ENCODE measurements at regions not wholly inside any gene's neighbourhood (a gene's known extent, or its start where the extent isn't known, plus 50 kb on each side); places are given as distances from the start of the nearest gene placed in this dataset.

DNA sequence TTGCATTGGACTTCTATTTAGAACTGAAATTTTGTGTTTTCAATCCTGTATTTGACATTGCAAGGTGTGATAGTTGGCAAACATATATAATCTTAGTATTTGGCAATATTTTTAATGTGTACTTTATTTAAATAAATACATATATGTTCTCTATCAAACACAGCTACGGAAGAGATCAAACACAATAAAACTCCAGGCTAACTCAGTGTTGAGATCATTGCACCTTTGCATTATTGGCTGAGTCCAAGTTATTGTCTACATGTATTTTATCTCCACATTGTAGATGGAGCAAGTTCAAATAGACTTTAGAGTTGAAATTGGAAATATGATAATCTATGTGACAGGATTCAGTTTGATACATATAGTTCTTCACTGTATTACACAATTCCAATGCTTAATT lies 176.7 kb downstream of the ST6GAL2 start:
- Histone ChIP-seq H3K27ac (no peak overlapping the region), H3K9me3 (no peaks in the 10 kb centered on the region), H3K4me1 (no peaks in the 10 kb centered on the region), H3K36me3 (no peaks in the 10 kb centered on the region), H3K4me3 (no peak overlapping the region), H3K27me3 (no peaks in the 10 kb centered on the region)
- ATAC-seq = no peak
- intact Hi-C loops (cut with DNase I) = no loop called here
- WGBS (ENCODE audit: insufficient coverage, low coverage, low lambda C conversion rate, missing lambda C conversion rate) = 36% methylated on average over 1 of the region's 1 CpG
- TF ChIP-seq, protein P1, sequence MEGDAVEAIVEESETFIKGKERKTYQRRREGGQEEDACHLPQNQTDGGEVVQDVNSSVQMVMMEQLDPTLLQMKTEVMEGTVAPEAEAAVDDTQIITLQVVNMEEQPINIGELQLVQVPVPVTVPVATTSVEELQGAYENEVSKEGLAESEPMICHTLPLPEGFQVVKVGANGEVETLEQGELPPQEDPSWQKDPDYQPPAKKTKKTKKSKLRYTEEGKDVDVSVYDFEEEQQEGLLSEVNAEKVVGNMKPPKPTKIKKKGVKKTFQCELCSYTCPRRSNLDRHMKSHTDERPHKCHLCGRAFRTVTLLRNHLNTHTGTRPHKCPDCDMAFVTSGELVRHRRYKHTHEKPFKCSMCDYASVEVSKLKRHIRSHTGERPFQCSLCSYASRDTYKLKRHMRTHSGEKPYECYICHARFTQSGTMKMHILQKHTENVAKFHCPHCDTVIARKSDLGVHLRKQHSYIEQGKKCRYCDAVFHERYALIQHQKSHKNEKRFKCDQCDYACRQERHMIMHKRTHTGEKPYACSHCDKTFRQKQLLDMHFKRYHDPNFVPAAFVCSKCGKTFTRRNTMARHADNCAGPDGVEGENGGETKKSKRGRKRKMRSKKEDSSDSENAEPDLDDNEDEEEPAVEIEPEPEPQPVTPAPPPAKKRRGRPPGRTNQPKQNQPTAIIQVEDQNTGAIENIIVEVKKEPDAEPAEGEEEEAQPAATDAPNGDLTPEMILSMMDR (IDR thresholded peaks at IDR 0.05) = no peak
- TF ChIP-seq POLR2A (IDR thresholded peaks at IDR 0.05) = no peak
- DNase-seq = no peak

DNA sequence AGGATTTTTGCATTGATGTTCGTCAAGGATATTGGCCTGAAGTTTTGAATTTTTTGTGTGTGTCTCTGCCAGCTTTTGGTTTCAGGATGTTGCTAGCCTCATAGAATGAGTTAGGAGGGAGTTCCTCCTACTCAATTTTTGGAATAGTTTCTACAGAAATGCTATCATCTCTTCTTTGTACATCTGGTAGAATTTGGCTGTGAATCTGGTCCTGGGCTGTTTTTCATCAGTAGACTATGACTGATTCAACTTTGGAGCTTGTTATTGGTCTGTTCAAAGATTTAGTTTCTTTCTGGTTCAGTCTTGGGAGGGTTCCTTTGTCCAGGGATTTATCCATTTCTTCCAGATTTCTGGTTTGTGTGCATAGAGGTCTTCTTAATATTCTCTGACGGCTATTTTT lies 166.7 kb downstream of the ST6GAL2 start:
- H3K27me3 ChIP-seq = no peaks in the 10 kb centered on the region
- ATAC-seq (no peak), DNase-seq (no peak)
- no peak overlapping the region for H3K27ac ChIP-seq
- H3K36me3 ChIP-seq = no peaks in the 10 kb centered on the region
- no peaks in the 10 kb centered on the region for H3K9me3 ChIP-seq
- no peak for TF ChIP-seq POLR2A (IDR thresholded peaks at IDR 0.05)
- TF ChIP-seq, protein P1 (IDR thresholded peaks at IDR 0.05) = no peak
- intact Hi-C loops (cut with DNase I) = no loop called here
- H3K4me1 ChIP-seq = no peaks in the 10 kb centered on the region
- 58% methylated on average over 2 of the region's 2 CpGs for WGBS (ENCODE audit: insufficient coverage, low coverage, low lambda C conversion rate, missing lambda C conversion rate)
- no peak overlapping the region for H3K4me3 ChIP-seq

DNA sequence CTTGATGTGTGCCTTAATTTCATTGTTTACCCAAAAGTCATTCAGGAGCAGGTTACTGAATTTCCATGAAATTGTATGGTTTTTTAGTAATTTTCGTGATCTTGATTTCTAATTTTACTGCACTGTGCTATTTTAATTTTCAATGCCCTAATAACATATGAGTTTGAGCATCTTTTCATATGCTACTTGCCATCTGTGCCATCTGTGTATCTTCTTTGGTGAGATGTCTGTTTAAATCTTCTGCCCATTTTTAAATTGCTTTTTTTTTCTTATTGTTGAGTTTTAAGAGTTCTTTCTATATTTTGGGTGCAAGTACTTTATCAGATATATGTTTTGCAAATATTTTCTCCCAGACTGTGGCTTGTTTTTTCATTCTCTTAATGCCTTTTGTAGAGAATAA lies 165.9 kb downstream of the ST6GAL2 start:
- ATAC-seq = no peak
- no peak overlapping the region for H3K27ac ChIP-seq
- no peak for TF ChIP-seq POLR2A (IDR thresholded peaks at IDR 0.05)
- TF ChIP-seq, protein P1 (IDR thresholded peaks at IDR 0.05) = no peak
- 16% methylated on average over 1 of the region's 1 CpG for WGBS (ENCODE audit: insufficient coverage, low coverage, low lambda C conversion rate, missing lambda C conversion rate)
- no peaks in the 10 kb centered on the region for H3K4me1 ChIP-seq
- intact Hi-C loops (cut with DNase I) = no loop called here
- H3K27me3 ChIP-seq = no peaks in the 10 kb centered on the region
- no peak overlapping the region for H3K4me3 ChIP-seq
- no peaks in the 10 kb centered on the region for H3K36me3 ChIP-seq
- DNase-seq = no peak
- no peaks in the 10 kb centered on the region for H3K9me3 ChIP-seq

DNA sequence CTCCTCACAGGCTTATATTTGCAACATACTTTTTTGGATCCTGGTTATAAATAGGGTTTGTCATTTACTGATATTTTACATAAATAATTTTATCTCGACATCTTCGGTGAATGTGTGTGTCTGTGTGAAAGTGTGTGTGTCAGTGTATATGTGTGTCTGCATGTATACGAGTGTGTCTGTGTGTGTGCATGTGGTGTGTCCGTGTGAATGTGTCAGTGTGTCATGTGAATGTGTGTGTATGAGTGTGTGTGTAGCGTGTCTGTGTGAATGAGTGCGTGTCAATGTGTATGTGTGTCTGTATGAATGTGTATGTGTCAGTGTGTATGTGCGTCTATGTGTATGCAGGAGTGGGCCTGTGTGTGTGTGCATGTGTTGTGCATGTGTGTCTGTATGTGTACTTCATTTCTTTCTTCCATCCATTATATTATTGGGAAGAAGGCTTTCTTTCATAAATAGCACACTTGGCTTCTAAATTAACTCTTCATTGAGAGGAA lies 161.6 kb downstream of the ST6GAL2 start:
- H3K9me3 ChIP-seq = no peaks in the 10 kb centered on the region
- WGBS (ENCODE audit: insufficient coverage, low coverage, low lambda C conversion rate, missing lambda C conversion rate) = 65% methylated on average over 7 of the region's 7 CpGs
- DNase-seq (no peak), ATAC-seq (no peak)
- no peak overlapping the region for H3K27ac ChIP-seq
- no peak overlapping the region for H3K4me3 ChIP-seq
- no peaks in the 10 kb centered on the region for H3K27me3 ChIP-seq
- no peak for TF ChIP-seq POLR2A (IDR thresholded peaks at IDR 0.05)
- TF ChIP-seq, protein P1 (IDR thresholded peaks at IDR 0.05) = no peak
- H3K36me3 ChIP-seq = no peaks in the 10 kb centered on the region
- intact Hi-C loops (cut with DNase I) = no loop called here
- H3K4me1 ChIP-seq = no peaks in the 10 kb centered on the region

DNA sequence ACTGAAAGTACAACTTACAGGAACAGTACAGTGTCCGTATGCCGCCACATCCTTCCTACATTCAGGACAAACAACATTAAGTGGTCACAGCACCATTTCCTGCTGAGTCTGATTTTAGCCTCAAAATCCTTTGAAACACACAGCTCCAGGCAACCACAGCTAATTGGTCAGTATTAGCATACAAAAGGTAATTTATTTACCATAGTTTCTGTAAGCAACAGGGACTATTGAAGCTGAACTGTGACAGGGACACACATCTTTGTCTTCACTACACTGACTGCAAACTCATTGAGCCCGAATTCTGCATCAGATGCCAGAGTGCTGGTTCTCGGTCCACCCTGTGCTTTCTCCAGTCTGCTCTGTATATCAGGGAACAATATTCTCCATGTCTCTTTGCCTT lies 151.8 kb downstream of the ST6GAL2 start:
- ATAC-seq (no peak), DNase-seq (no peak)
- Histone ChIP-seq H3K4me3 (no peak overlapping the region), H3K27me3 (no peaks in the 10 kb centered on the region), H3K36me3 (no peaks in the 10 kb centered on the region), H3K27ac (no peak overlapping the region), H3K4me1 (no peaks in the 10 kb centered on the region), H3K9me3 (no peaks in the 10 kb centered on the region)
- 26% methylated on average over 3 of the region's 4 CpGs for WGBS (ENCODE audit: insufficient coverage, low coverage, low lambda C conversion rate, missing lambda C conversion rate)
- no peak for TF ChIP-seq POLR2A (IDR thresholded peaks at IDR 0.05)
- TF ChIP-seq, protein P1 (IDR thresholded peaks at IDR 0.05) = no peak
- intact Hi-C loops (cut with DNase I) = no loop called here

Data from right lobe of liver (tissue), 6 donors.